ENCODE measurements at regions not wholly inside any gene's neighbourhood (a gene's known extent, or its start where the extent isn't known, plus 50 kb on each side); places are given as distances from the start of the nearest gene placed in this dataset.
A peak's percentile ranks its signal among the peaks of the same experiment; 100 is the strongest.

GRCh38 chr18:68456985-68457384, 257.9 kb downstream of the TMX3 start:
- TF ChIP-seq CTCF (IDR thresholded peaks at IDR 0.05; ENCODE audit: control insufficient read depth, insufficient read depth, low read depth, low read length, missing control alignments): no peak
- no peak for DNase-seq (ENCODE audit: low read depth)

GRCh38 chr18:68455229-68455603, 259.7 kb downstream of the TMX3 start:
- H3K4me3 ChIP-seq (ENCODE audit: control insufficient read depth, low read depth, low read length): no peak overlapping the region
- TF ChIP-seq CTCF (IDR thresholded peaks at IDR 0.05; ENCODE audit: control insufficient read depth, insufficient read depth, low read depth, low read length, missing control alignments): no peak
- no peak for DNase-seq (ENCODE audit: low read depth)

More at GRCh38 chr18:68456985-68457384, 257.9 kb downstream of the TMX3 start:
- no peak overlapping the region for H3K4me3 ChIP-seq (ENCODE audit: control insufficient read depth, low read depth, low read length)

- no peak overlapping the region for H3K4me3 ChIP-seq (ENCODE audit: control insufficient read depth, low read depth, low read length)
- TF ChIP-seq CTCF (IDR thresholded peaks at IDR 0.05; ENCODE audit: control insufficient read depth, insufficient read depth, low read depth, low read length, missing control alignments): no peak
- DNase-seq (ENCODE audit: low read depth): no peak
Measured at GRCh38 chr18:68454511-68455228, 260.2 kb downstream of the TMX3 start.

GRCh38 chr18:68449292-68449691, 265.6 kb downstream of the TMX3 start:
- peak; percentile 97 for DNase-seq (ENCODE audit: low read depth)
- H3K4me3 ChIP-seq (ENCODE audit: control insufficient read depth, low read depth, low read length): no peak overlapping the region
- no peak for TF ChIP-seq CTCF (IDR thresholded peaks at IDR 0.05; ENCODE audit: control insufficient read depth, insufficient read depth, low read depth, low read length, missing control alignments)

- H3K4me3 ChIP-seq (ENCODE audit: control insufficient read depth, low read depth, low read length): no peak overlapping the region
- TF ChIP-seq CTCF (IDR thresholded peaks at IDR 0.05; ENCODE audit: control insufficient read depth, insufficient read depth, low read depth, low read length, missing control alignments): no peak
- peak; percentile 71 for DNase-seq (ENCODE audit: low read depth)
Measured at GRCh38 chr18:68448736-68449135, 266.2 kb downstream of the TMX3 start.

- no peak for TF ChIP-seq CTCF (IDR thresholded peaks at IDR 0.05; ENCODE audit: control insufficient read depth, insufficient read depth, low read depth, low read length, missing control alignments)
Measured at GRCh38 chr18:68447286-68447685, 267.6 kb downstream of the TMX3 start.

More at GRCh38 chr18:68447286-68447685, 267.6 kb downstream of the TMX3 start:
- H3K4me3 ChIP-seq (ENCODE audit: control insufficient read depth, low read depth, low read length): no peak overlapping the region
- no peak for DNase-seq (ENCODE audit: low read depth)

All from AG09309 (cell line).